Chondrocyte (in vitro differentiated cells): ENCODE measurements at regions not wholly inside any gene's neighbourhood (a gene's known extent, or its start where the extent isn't known, plus 50 kb on each side); places are given as distances from the start of the nearest gene placed in this dataset.
A peak's percentile ranks its signal among the peaks of the same experiment; 100 is the strongest.

Experiments used
- DNase-seq: peaks from one replicate; pipeline ENCODE4 v3.0.0; 2021; ENCODE audit warnings: mixed read lengths, low spot score
- H3K27ac Mint-ChIP-seq: one replicate; pipeline ENCODE4 v1.8.0; 2021; ENCODE audit warnings: mild to moderate bottlenecking, moderate library complexity, mixed read lengths; ENCODE audit not compliant: unreplicated experiment
- H3K27me3 Mint-ChIP-seq: 2 replicates; pipeline ENCODE4 v1.8.0; 2021; ENCODE audit warnings: low read depth, mixed read lengths
- H3K36me3 Mint-ChIP-seq: 2 replicates; pipeline ENCODE4 v1.8.0; 2021; ENCODE audit warnings: low read depth, mixed read lengths
- H3K4me1 Mint-ChIP-seq: 2 replicates; pipeline ENCODE4 v1.8.0; 2021; ENCODE audit warnings: low read depth, mild to moderate bottlenecking, mixed read lengths
- H3K4me3 Mint-ChIP-seq: one replicate; pipeline ENCODE4 v1.8.0; 2021; ENCODE audit warnings: mild to moderate bottlenecking, moderate library complexity, mixed read lengths; ENCODE audit not compliant: unreplicated experiment
- H3K9me3 Mint-ChIP-seq: 2 replicates; pipeline ENCODE4 v1.8.0; 2021; ENCODE audit warnings: low read depth, mixed read lengths
- CTCF ChIP-seq: fragments of 200-600 bp; sonication (generic); IDR thresholded peaks from 2 replicates; pipeline ENCODE4 v1.5.0; 2021; ENCODE audit warnings: antibody characterized with exemption, mild to moderate bottlenecking, moderate library complexity

DNA sequence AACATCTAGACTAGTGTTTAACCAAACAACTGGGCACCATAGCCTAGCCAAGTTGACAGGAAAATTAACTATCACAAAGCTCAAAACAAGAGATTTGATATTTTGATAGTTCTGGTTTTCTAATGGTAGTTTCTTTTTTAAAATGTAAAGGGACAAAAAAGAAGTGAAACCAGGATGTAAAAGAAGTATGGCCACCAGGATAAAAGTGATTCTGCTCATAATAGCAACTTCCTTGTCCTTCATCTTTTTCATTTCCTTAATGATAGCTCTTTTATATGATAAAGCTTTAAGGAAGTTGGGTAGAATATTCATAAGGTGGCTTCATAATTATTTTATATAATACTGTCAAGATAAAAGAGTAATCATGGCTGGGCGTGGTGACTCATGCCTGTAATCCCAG lies 139.1 kb downstream of the BASP1 start:
- no peaks in the 10 kb centered on the region for H3K27me3 Mint-ChIP-seq
- H3K4me1 Mint-ChIP-seq: peaks cover 18% of the 10 kb centered on the region
- no peak for TF ChIP-seq CTCF
- H3K36me3 Mint-ChIP-seq: peaks cover 4% of the 10 kb centered on the region
- H3K4me3 Mint-ChIP-seq: no peak overlapping the region
- H3K27ac Mint-ChIP-seq: no peak overlapping the region
- peaks cover 10% of the 10 kb centered on the region for H3K9me3 Mint-ChIP-seq
- no peak for DNase-seq

- peaks cover 4% of the 10 kb centered on the region for H3K36me3 Mint-ChIP-seq
- H3K27me3 Mint-ChIP-seq: no peaks in the 10 kb centered on the region
- no peak overlapping the region for H3K27ac Mint-ChIP-seq
- no peak for DNase-seq
- peaks cover 18% of the 10 kb centered on the region for H3K4me1 Mint-ChIP-seq
- peaks cover 10% of the 10 kb centered on the region for H3K9me3 Mint-ChIP-seq
- TF ChIP-seq CTCF: no peak
- H3K4me3 Mint-ChIP-seq: no peak overlapping the region
Measured at GRCh38 chr5:17357504-17357903, 140.1 kb downstream of the BASP1 start.

GRCh38 chr5:17358031-17358430 lies 140.0 kb upstream of the TAF11L2 start:
- no peak for DNase-seq
- TF ChIP-seq CTCF: no peak
- no peaks in the 10 kb centered on the region for H3K27me3 Mint-ChIP-seq
- peaks cover 10% of the 10 kb centered on the region for H3K9me3 Mint-ChIP-seq
- H3K27ac Mint-ChIP-seq: no peak overlapping the region
- no peak overlapping the region for H3K4me3 Mint-ChIP-seq
- peaks cover 18% of the 10 kb centered on the region for H3K4me1 Mint-ChIP-seq
- peaks cover 4% of the 10 kb centered on the region for H3K36me3 Mint-ChIP-seq

GRCh38 chr5:17359451-17360011 lies 138.5 kb upstream of the TAF11L2 start:
- Mint-ChIP-seq H3K27ac (peak overlapping the region; percentile 64), H3K36me3 (peaks cover 4% of the 10 kb centered on the region), H3K4me1 (peaks cover 18% of the 10 kb centered on the region), H3K9me3 (peaks cover 10% of the 10 kb centered on the region), H3K27me3 (no peaks in the 10 kb centered on the region), H3K4me3 (no peak overlapping the region)
- DNase-seq: no peak
- no peak for TF ChIP-seq CTCF

GRCh38 chr5:17360879-17361278 lies 137.2 kb upstream of the TAF11L2 start:
- no peak for TF ChIP-seq CTCF
- no peak overlapping the region for H3K27ac Mint-ChIP-seq
- H3K9me3 Mint-ChIP-seq: peaks cover 6% of the 10 kb centered on the region
- no peak for DNase-seq
- no peaks in the 10 kb centered on the region for H3K27me3 Mint-ChIP-seq
- peaks cover 5% of the 10 kb centered on the region for H3K36me3 Mint-ChIP-seq
- peaks cover 21% of the 10 kb centered on the region for H3K4me1 Mint-ChIP-seq
- H3K4me3 Mint-ChIP-seq: no peak overlapping the region
